ENCODE measurements at regions not wholly inside any gene's neighbourhood (a gene's known extent, or its start where the extent isn't known, plus 50 kb on each side); places are given as distances from the start of the nearest gene placed in this dataset.

DNA sequence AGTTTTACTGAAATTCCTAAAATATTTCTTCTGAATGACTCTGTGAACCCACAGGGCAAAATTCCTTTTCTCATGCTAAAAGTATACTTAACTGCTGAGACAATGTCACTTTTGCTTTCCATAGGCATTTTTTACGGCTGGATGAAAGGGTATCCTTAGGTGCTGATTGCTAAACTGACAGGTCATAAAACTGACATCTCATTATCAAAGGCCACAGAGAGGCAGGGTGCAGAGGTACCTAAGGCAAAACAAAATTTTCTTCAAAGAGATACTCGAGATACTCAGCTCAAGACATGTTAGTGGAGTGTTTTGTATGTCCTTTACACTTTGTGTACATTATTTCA, 62.0 kb upstream of the WDR75 start:
- H3K36me3 Mint-ChIP-seq (ENCODE audit: low read depth), result no peaks in the 10 kb centered on the region
- no peaks in the 10 kb centered on the region for H3K27me3 Mint-ChIP-seq
- no peaks in the 10 kb centered on the region for H3K4me1 Mint-ChIP-seq
- H3K4me3 Mint-ChIP-seq, result no peak overlapping the region
- no peak overlapping the region for H3K27ac Mint-ChIP-seq
- intact Hi-C loops (cut with micrococcal nuclease), result no loop called here
- no peaks in the 10 kb centered on the region for H3K9me3 Mint-ChIP-seq
- no peak for DNase-seq

DNA sequence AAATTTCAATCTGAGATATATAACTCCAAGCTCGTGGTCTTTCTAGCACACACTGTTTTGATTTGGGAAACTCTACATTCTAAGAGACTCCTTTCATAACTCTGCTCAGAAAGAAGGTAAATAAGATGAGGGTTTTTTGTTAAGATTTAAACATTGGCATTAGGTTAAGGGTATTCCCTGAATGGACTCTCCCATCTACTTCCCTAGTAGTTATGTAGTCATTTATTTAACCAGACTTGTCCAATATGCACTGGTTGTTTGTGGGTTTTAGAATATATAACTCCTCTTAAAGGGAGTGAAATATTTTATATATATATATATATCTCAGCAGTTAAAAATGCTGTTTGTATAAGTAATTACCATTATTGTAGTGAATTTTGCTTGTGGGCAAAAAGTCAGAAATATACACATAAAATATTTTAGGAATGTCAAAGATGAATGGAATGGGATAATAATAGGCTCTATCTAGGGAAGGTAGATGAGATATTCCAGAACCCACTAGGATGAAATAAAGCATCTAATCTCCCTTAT, 61.5 kb upstream of the WDR75 start:
- intact Hi-C loops (cut with micrococcal nuclease), result no loop called here
- Mint-ChIP-seq H3K4me1 (no peaks in the 10 kb centered on the region), H3K4me3 (no peak overlapping the region), H3K36me3 (ENCODE audit: low read depth) (no peaks in the 10 kb centered on the region), H3K27me3 (no peaks in the 10 kb centered on the region), H3K9me3 (no peaks in the 10 kb centered on the region), H3K27ac (no peak overlapping the region)
- DNase-seq, result no peak

DNA sequence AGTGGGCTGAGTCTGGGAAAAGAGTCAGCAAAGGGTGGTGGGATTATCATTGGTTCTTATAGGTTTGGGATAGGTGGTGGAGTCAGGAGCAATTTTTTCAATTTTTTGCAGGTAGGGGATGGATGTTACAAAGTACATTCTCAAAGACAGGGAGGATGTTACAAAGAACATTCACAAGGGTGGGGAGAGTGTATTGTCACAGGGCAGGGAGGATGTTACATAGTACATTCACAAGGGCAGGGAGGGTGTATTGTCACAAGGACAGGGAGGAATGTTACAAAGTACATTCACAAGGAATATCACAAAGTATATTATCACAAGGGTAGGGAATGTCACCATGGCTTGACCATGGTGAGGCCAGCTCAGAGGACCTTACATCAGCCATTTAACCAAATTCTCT, 58.6 kb upstream of the WDR75 start:
- Mint-ChIP-seq H3K27ac (no peak overlapping the region), H3K9me3 (no peaks in the 10 kb centered on the region), H3K4me3 (no peak overlapping the region), H3K27me3 (no peaks in the 10 kb centered on the region), H3K4me1 (no peaks in the 10 kb centered on the region), H3K36me3 (ENCODE audit: low read depth) (no peaks in the 10 kb centered on the region)
- DNase-seq, result no peak
- intact Hi-C loops (cut with micrococcal nuclease), result no loop called here

DNA sequence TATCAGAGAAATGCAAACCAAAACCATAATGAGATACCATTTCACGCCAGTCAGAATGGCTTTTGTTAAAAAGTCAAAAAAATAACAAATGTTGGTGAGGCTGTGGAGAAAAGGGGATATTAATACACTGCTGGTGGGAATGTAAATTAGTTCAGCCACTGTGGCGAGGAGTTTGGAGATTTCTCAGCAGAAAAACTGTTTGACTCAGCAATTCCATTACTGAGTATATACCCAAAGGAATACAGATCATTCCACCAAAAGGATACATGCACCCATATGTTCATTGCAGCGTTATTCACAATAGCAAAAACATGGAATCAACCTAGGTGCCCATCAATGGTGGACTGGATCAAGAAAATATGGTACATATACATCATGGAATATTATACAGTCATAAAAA, 54.5 kb upstream of the WDR75 start:
- H3K4me1 Mint-ChIP-seq, result no peaks in the 10 kb centered on the region
- DNase-seq, result no peak
- H3K36me3 Mint-ChIP-seq (ENCODE audit: low read depth), result no peaks in the 10 kb centered on the region
- intact Hi-C loops (cut with micrococcal nuclease), result no loop called here
- no peaks in the 10 kb centered on the region for H3K27me3 Mint-ChIP-seq
- no peak overlapping the region for H3K27ac Mint-ChIP-seq
- no peaks in the 10 kb centered on the region for H3K9me3 Mint-ChIP-seq
- no peak overlapping the region for H3K4me3 Mint-ChIP-seq

DNA sequence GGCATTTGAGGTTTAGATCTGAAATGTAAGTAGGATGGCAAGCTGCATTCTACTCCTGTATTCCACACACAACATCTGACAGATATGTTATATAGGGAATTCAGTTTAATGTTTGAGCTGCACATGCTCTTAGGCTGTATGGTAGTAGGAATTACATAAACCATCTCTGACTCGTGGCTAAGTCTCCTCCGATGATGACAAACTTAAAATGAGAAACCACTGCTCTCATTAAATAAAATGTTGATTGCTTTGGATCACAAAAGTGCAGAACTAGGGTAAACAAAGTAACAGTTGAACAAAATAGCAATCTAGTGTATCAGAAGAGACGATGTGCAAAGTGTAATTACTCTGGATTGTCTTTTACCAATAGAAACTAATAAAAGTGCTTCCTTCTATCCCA, 50.1 kb upstream of the WDR75 start:
- no peaks in the 10 kb centered on the region for H3K36me3 Mint-ChIP-seq (ENCODE audit: low read depth)
- no peak for DNase-seq
- no peaks in the 10 kb centered on the region for H3K9me3 Mint-ChIP-seq
- intact Hi-C loops (cut with micrococcal nuclease), result no loop called here
- no peak overlapping the region for H3K4me3 Mint-ChIP-seq
- no peak overlapping the region for H3K27ac Mint-ChIP-seq
- no peaks in the 10 kb centered on the region for H3K27me3 Mint-ChIP-seq
- H3K4me1 Mint-ChIP-seq, result no peaks in the 10 kb centered on the region
